PC-3 (cell line): ENCODE measurements at regions not wholly inside any gene's neighbourhood (a gene's known extent, or its start where the extent isn't known, plus 50 kb on each side); places are given as distances from the start of the nearest gene placed in this dataset.

Experiments used
- CTCF ChIP-seq: fragments of 300-600 bp; sonication (generic); conservative IDR thresholded peaks from 2 replicates; pipeline ENCODE4 v1.5.1; 2017; ENCODE audit warnings: antibody characterized with exemption, low read depth, mild to moderate bottlenecking, low read length
- EZH2 ChIP-seq: fragments of 300-600 bp; sonication (generic); IDR thresholded peaks from one replicate; pipeline ENCODE4 v1.6.1; 2017; ENCODE audit warnings: antibody characterized with exemption, mild to moderate bottlenecking, low read length; ENCODE audit not compliant: unreplicated experiment

- TF ChIP-seq CTCF (no peak), EZH2 (no peak)
Measured at GRCh38 chr2:101577173-101577572, 102.3 kb upstream of the RFX8 start.
